SJSA1 (cell line): ENCODE measurements at regions not wholly inside any gene's neighbourhood (a gene's known extent, or its start where the extent isn't known, plus 50 kb on each side); places are given as distances from the start of the nearest gene placed in this dataset.

ENCODE experiments used
- DNase-seq, 2 experiments: peaks; one replicate each; pipeline ENCODE4 v3.0.0-alpha.2; 2015 to 2020; ENCODE audit warnings: low spot score in 2 of 2, low read depth in 1 of 2
- H3K27ac ChIP-seq: fragments of 250-450 bp; sonication (Bioruptor Pico); 2 replicates; pipeline ENCODE4 v1.5.1; 2020; ENCODE audit warnings: mild to moderate bottlenecking, moderate library complexity
- H3K27me3 ChIP-seq: fragments of 250-450 bp; sonication (Bioruptor Pico); replicated peaks from 2 replicates; pipeline ENCODE4 v1.5.1; 2020; ENCODE audit warnings: mild to moderate bottlenecking, moderate library complexity
- H3K36me3 ChIP-seq: fragments of 250-450 bp; sonication (Bioruptor Pico); 2 replicates; pipeline ENCODE4 v1.5.1; 2020; ENCODE audit warnings: mild to moderate bottlenecking
- H3K4me1 ChIP-seq: fragments of 250-450 bp; sonication (Bioruptor Pico); replicated peaks from 2 replicates; pipeline ENCODE4 v1.6.1; 2021; ENCODE audit warnings: mild to moderate bottlenecking
- H3K4me3 ChIP-seq: fragments of 250-450 bp; sonication (Bioruptor Pico); 2 replicates; pipeline ENCODE4 v1.5.1; 2020; ENCODE audit warnings: mild to moderate bottlenecking
- H3K9me3 ChIP-seq: fragments of 250-450 bp; sonication (Bioruptor Pico); replicated peaks from 2 replicates; pipeline ENCODE4 v1.5.1; 2020; ENCODE audit warnings: mild to moderate bottlenecking

GRCh38 chr1:200354243-200354642, 55.6 kb downstream of the ZNF281 start:
- DNase-seq, result no peak
- H3K27ac ChIP-seq, result no peak overlapping the region
- H3K4me1 ChIP-seq, result peaks cover 36% of the 10 kb centered on the region

GRCh38 chr1:200353232-200353631, 56.6 kb downstream of the ZNF281 start:
- H3K4me1 ChIP-seq, result peaks cover 36% of the 10 kb centered on the region
- H3K27ac ChIP-seq, result peak overlapping the region; percentile 80; the same call in 1 of the 2 replicates
- DNase-seq, result no peak
- H3K36me3 ChIP-seq, result no peaks in the 10 kb centered on the region
- H3K27me3 ChIP-seq, result no peaks in the 10 kb centered on the region
- no peak overlapping the region for H3K4me3 ChIP-seq
- no peaks in the 10 kb centered on the region for H3K9me3 ChIP-seq

More at GRCh38 chr1:200354243-200354642, 55.6 kb downstream of the ZNF281 start:
- Histone ChIP-seq H3K4me3 (no peak overlapping the region), H3K36me3 (no peaks in the 10 kb centered on the region), H3K27me3 (no peaks in the 10 kb centered on the region), H3K9me3 (no peaks in the 10 kb centered on the region)

GRCh38 chr1:200351826-200352549, 57.8 kb downstream of the ZNF281 start:
- Histone ChIP-seq H3K36me3 (no peaks in the 10 kb centered on the region), H3K4me1 (peaks cover 36% of the 10 kb centered on the region), H3K9me3 (no peaks in the 10 kb centered on the region), H3K27me3 (no peaks in the 10 kb centered on the region), H3K27ac (peak overlapping the region; percentile 80), H3K4me3 (peak overlapping the region; percentile 6)
- peak in 1 of 2 experiments; percentile 77 for DNase-seq

- H3K36me3 ChIP-seq, result no peaks in the 10 kb centered on the region
Observed at GRCh38 chr1:200351425-200351824, 58.4 kb downstream of the ZNF281 start.

GRCh38 chr1:200346700-200347099, 63.1 kb downstream of the ZNF281 start:
- DNase-seq, result peak; percentile 54 to 57
- H3K27ac ChIP-seq, result peak overlapping the region; percentile 4; the same call in 1 of the 2 replicates
- H3K9me3 ChIP-seq, result no peaks in the 10 kb centered on the region
- H3K4me3 ChIP-seq, result no peak overlapping the region
- H3K27me3 ChIP-seq, result no peaks in the 10 kb centered on the region
- no peaks in the 10 kb centered on the region for H3K36me3 ChIP-seq
- H3K4me1 ChIP-seq, result peaks cover 14% of the 10 kb centered on the region

More at GRCh38 chr1:200351425-200351824, 58.4 kb downstream of the ZNF281 start:
- DNase-seq, result no peak
- Histone ChIP-seq H3K4me1 (peaks cover 41% of the 10 kb centered on the region), H3K27me3 (no peaks in the 10 kb centered on the region), H3K27ac (peak overlapping the region; percentile 80), H3K9me3 (no peaks in the 10 kb centered on the region), H3K4me3 (no peak overlapping the region; the same call in 1 of the 2 replicates)

- H3K4me1 ChIP-seq, result peaks cover 8% of the 10 kb centered on the region
- no peak overlapping the region for H3K4me3 ChIP-seq
- no peaks in the 10 kb centered on the region for H3K9me3 ChIP-seq
- no peaks in the 10 kb centered on the region for H3K27me3 ChIP-seq
- no peak for DNase-seq
- no peaks in the 10 kb centered on the region for H3K36me3 ChIP-seq
- H3K27ac ChIP-seq, result no peak overlapping the region
Observed at GRCh38 chr1:200345520-200345919, 64.3 kb downstream of the ZNF281 start.

GRCh38 chr1:200343874-200344273, 66.0 kb downstream of the ZNF281 start:
- Histone ChIP-seq H3K4me3 (no peak overlapping the region), H3K4me1 (peaks cover 8% of the 10 kb centered on the region), H3K36me3 (no peaks in the 10 kb centered on the region), H3K27ac (no peak overlapping the region), H3K27me3 (no peaks in the 10 kb centered on the region), H3K9me3 (no peaks in the 10 kb centered on the region)
- DNase-seq, result no peak

DNA sequence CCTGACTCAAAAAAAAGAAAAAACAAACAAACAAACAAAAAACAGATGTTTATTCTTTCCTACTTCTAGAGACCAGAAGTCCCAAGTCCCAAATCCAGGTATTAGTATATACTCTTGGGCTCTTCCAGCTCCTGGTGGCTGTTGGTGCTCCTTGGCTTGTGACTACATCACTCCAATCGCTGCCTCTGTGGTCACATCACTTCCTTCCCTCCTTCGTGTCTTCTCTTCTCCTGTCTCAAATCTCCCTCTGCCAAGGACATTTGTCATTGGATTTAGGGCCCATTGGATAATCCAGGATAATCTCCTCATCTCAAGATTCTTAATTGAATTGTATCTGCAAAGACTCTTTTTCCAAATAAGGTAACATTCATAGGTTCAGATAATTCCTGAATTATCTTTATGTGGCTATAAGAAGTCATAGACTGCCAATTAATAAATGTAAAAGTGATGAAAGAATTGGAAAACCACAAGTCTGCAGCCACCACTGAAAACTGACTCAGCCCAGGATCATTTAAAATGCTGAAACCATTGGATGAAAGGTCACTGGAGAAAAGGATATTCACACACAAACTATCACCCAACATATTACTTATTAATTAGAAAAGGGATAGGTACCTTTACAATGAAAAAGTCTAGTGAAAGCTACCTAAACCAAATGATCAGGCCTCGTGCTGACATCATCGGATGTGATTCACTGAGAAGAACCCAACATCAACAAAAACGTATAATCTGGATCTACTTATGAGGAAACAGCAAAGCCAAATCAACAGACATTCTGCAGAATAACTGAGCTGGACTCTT, 67.1 kb downstream of the ZNF281 start:
- Histone ChIP-seq H3K4me1 (peaks cover 13% of the 10 kb centered on the region), H3K9me3 (no peaks in the 10 kb centered on the region), H3K4me3 (no peak overlapping the region), H3K27me3 (no peaks in the 10 kb centered on the region), H3K27ac (no peak overlapping the region), H3K36me3 (no peaks in the 10 kb centered on the region)
- DNase-seq, result no peak

GRCh38 chr1:200338451-200338850, 71.4 kb downstream of the ZNF281 start:
- no peaks in the 10 kb centered on the region for H3K9me3 ChIP-seq
- H3K36me3 ChIP-seq, result no peaks in the 10 kb centered on the region
- H3K27me3 ChIP-seq, result no peaks in the 10 kb centered on the region
- no peak for DNase-seq
- no peak overlapping the region for H3K27ac ChIP-seq
- peaks cover 21% of the 10 kb centered on the region for H3K4me1 ChIP-seq
- no peak overlapping the region for H3K4me3 ChIP-seq

DNA sequence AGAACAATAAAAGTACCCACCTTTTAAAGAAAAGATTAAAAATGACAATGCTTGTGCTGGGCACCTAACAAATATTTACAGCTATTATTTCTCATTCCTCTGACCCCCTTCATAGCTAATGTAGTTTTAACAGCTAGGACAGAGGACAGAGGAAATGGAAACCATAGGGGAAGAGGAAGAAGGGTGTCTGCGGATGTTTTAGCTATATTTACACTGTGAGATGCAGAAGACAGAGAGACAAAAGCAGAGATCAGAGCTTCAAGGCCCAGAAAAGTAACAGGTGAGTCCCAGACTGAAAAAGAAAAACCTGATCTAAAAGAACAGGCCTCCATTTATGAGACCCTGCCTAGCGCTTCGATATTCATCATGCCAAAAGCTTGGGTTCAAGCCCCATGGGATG, 72.0 kb downstream of the ZNF281 start:
- Histone ChIP-seq H3K9me3 (no peaks in the 10 kb centered on the region), H3K27me3 (no peaks in the 10 kb centered on the region), H3K4me1 (peaks cover 21% of the 10 kb centered on the region), H3K4me3 (no peak overlapping the region), H3K27ac (peak overlapping the region; percentile 80), H3K36me3 (no peaks in the 10 kb centered on the region)
- DNase-seq, result no peak

DNA sequence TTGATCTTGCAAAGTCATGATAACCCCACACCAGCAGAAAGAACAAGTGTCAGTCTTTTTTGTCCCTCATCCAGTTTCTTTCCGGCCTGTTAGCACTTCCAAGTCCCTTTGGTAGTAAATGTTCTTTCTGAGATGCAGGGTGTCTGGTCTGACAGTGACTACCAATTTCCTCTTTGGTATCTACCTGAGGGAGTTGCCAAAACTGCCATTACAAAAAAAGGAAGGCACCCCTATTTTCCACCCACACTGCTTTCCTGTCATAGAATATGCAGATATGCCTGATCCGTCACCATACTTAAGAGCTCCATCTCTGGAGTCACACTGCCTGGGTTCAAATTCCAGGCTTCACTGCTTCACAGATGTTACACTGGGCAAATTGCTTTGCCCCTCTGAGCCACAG, 72.4 kb downstream of the ZNF281 start:
- Histone ChIP-seq H3K9me3 (no peaks in the 10 kb centered on the region), H3K4me3 (no peak overlapping the region), H3K4me1 (peaks cover 21% of the 10 kb centered on the region), H3K27me3 (no peaks in the 10 kb centered on the region), H3K27ac (peak overlapping the region; percentile 80), H3K36me3 (no peaks in the 10 kb centered on the region)
- DNase-seq, result no peak

DNA sequence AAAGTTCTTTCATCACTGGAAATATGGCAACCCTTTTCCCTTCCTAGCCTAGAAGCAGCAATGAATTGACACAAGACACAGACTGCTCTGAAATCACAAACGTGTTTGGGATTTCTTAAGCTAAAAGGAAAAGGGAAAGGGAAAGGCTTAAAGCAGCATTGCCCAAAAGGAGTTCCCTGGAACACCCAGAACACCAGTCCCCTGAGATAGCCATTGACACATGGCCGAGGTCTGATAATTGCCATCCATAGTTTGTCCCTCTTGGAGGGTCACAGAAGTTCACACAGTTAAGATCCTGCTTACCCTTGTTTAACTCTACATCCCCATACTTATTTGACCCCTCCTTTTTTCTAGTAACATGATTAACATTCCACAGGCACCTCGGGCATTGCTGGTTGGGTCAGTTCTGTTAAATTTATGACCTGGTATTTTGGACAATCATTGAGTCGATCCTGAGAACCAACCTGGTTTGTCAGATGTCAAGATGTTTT, 72.9 kb downstream of the ZNF281 start:
- Histone ChIP-seq H3K4me1 (peaks cover 22% of the 10 kb centered on the region), H3K9me3 (no peaks in the 10 kb centered on the region), H3K27me3 (no peaks in the 10 kb centered on the region), H3K27ac (peak overlapping the region; percentile 80), H3K4me3 (no peak overlapping the region), H3K36me3 (no peaks in the 10 kb centered on the region)
- no peak for DNase-seq

- H3K27ac ChIP-seq, result peak overlapping the region; percentile 80
- peak; percentile 73 to 91 for DNase-seq
- no peak overlapping the region for H3K4me3 ChIP-seq
- no peaks in the 10 kb centered on the region for H3K36me3 ChIP-seq
- H3K4me1 ChIP-seq, result peaks cover 28% of the 10 kb centered on the region
- no peaks in the 10 kb centered on the region for H3K27me3 ChIP-seq
- H3K9me3 ChIP-seq, result no peaks in the 10 kb centered on the region
Observed at GRCh38 chr1:200336101-200336845, 73.6 kb downstream of the ZNF281 start.
